ENCODE measurements at regions not wholly inside any gene's neighbourhood (a gene's known extent, or its start where the extent isn't known, plus 50 kb on each side); places are given as distances from the start of the nearest gene placed in this dataset.

- TF ChIP-seq CTCF (IDR thresholded peaks at IDR 0.05; ENCODE audit: insufficient read depth, low read depth, low read length) (no peak), EZH2 (IDR thresholded peaks at IDR 0.05; ENCODE audit: insufficient read depth, low read length) (no peak)
- Histone ChIP-seq H3K9me3 (ENCODE audit: insufficient read depth, low read depth, low read length) (no peaks in the 10 kb centered on the region), H3K79me2 (ENCODE audit: insufficient read depth, low read length) (no peaks in the 10 kb centered on the region), H3K36me3 (ENCODE audit: insufficient read depth, low read length) (no peaks in the 10 kb centered on the region), H3K4me2 (ENCODE audit: low read length) (no peak overlapping the region), H3K9ac (ENCODE audit: low read length) (no peak overlapping the region), H3K27me3 (ENCODE audit: insufficient read depth, low read length) (no peaks in the 10 kb centered on the region), H3K27ac (ENCODE audit: low read depth, low read length) (no peak overlapping the region), H3K4me1 (ENCODE audit: insufficient read depth, low read length) (no peaks in the 10 kb centered on the region), H2AFZ (ENCODE audit: low read depth, low read length) (no peak overlapping the region), H3K4me3 (ENCODE audit: insufficient read depth, low read depth, low read length) (no peak overlapping the region), H4K20me1 (ENCODE audit: insufficient read depth, low read length) (no peaks in the 10 kb centered on the region)
- DNase-seq (ENCODE audit: low read depth) (no peak), FAIRE-seq (no peak)
- H3K27ac Mint-ChIP-seq (ENCODE audit: unreplicated experiment): no peak overlapping the region
- H3K36me3 Mint-ChIP-seq (ENCODE audit: low read depth, unreplicated experiment): no peaks in the 10 kb centered on the region
- H3K9me3 Mint-ChIP-seq (ENCODE audit: unreplicated experiment): peaks cover 8% of the 10 kb centered on the region
- H3K27me3 Mint-ChIP-seq (ENCODE audit: low read depth, unreplicated experiment): no peaks in the 10 kb centered on the region
- H3K4me1 Mint-ChIP-seq (ENCODE audit: low read depth, unreplicated experiment): no peaks in the 10 kb centered on the region
- H3K4me3 Mint-ChIP-seq (ENCODE audit: unreplicated experiment): no peak overlapping the region
These were observed 475.3 kb upstream of the AUTS2 start for GRCh38 chr7:69122953-69123352.

- no peak overlapping the region for H3K9ac ChIP-seq (ENCODE audit: low read length)
- no peaks in the 10 kb centered on the region for H3K27me3 Mint-ChIP-seq (ENCODE audit: low read depth, unreplicated experiment)
- H3K36me3 Mint-ChIP-seq (ENCODE audit: low read depth, unreplicated experiment): no peaks in the 10 kb centered on the region
- H3K4me2 ChIP-seq (ENCODE audit: low read length): no peak overlapping the region
- H3K4me1 ChIP-seq (ENCODE audit: insufficient read depth, low read length): no peaks in the 10 kb centered on the region
- H3K4me1 Mint-ChIP-seq (ENCODE audit: low read depth, unreplicated experiment): no peaks in the 10 kb centered on the region
- H3K9me3 Mint-ChIP-seq (ENCODE audit: unreplicated experiment): peaks cover 11% of the 10 kb centered on the region
- DNase-seq (ENCODE audit: low read depth) (no peak), FAIRE-seq (no peak)
- no peak for TF ChIP-seq EZH2 (IDR thresholded peaks at IDR 0.05; ENCODE audit: insufficient read depth, low read length)
- no peaks in the 10 kb centered on the region for H4K20me1 ChIP-seq (ENCODE audit: insufficient read depth, low read length)
- no peaks in the 10 kb centered on the region for H3K27me3 ChIP-seq (ENCODE audit: insufficient read depth, low read length)
- H3K4me3 Mint-ChIP-seq (ENCODE audit: unreplicated experiment): no peak overlapping the region
- no peak overlapping the region for H3K4me3 ChIP-seq (ENCODE audit: insufficient read depth, low read depth, low read length)
- no peaks in the 10 kb centered on the region for H3K79me2 ChIP-seq (ENCODE audit: insufficient read depth, low read length)
- H3K36me3 ChIP-seq (ENCODE audit: insufficient read depth, low read length): no peaks in the 10 kb centered on the region
- no peak overlapping the region for H3K27ac ChIP-seq (ENCODE audit: low read depth, low read length)
- no peaks in the 10 kb centered on the region for H3K9me3 ChIP-seq (ENCODE audit: insufficient read depth, low read depth, low read length)
- H3K27ac Mint-ChIP-seq (ENCODE audit: unreplicated experiment): no peak overlapping the region
- H2AFZ ChIP-seq (ENCODE audit: low read depth, low read length): no peak overlapping the region
These were observed 471.3 kb upstream of the AUTS2 start for GRCh38 chr7:69126896-69127479.

GRCh38 chr7:69129524-69129923 is 468.8 kb upstream of the AUTS2 start:
- Histone ChIP-seq H3K79me2 (ENCODE audit: insufficient read depth, low read length) (no peaks in the 10 kb centered on the region), H2AFZ (ENCODE audit: low read depth, low read length) (no peak overlapping the region), H3K9me3 (ENCODE audit: insufficient read depth, low read depth, low read length) (no peaks in the 10 kb centered on the region), H3K27me3 (ENCODE audit: insufficient read depth, low read length) (no peaks in the 10 kb centered on the region), H3K36me3 (ENCODE audit: insufficient read depth, low read length) (no peaks in the 10 kb centered on the region), H3K27ac (ENCODE audit: low read depth, low read length) (no peak overlapping the region), H3K4me3 (ENCODE audit: insufficient read depth, low read depth, low read length) (no peak overlapping the region), H3K4me2 (ENCODE audit: low read length) (no peak overlapping the region), H4K20me1 (ENCODE audit: insufficient read depth, low read length) (no peaks in the 10 kb centered on the region), H3K4me1 (ENCODE audit: insufficient read depth, low read length) (no peaks in the 10 kb centered on the region), H3K9ac (ENCODE audit: low read length) (no peak overlapping the region)
- Mint-ChIP-seq H3K27ac (ENCODE audit: unreplicated experiment) (no peak overlapping the region), H3K4me3 (ENCODE audit: unreplicated experiment) (no peak overlapping the region), H3K36me3 (ENCODE audit: low read depth, unreplicated experiment) (no peaks in the 10 kb centered on the region), H3K27me3 (ENCODE audit: low read depth, unreplicated experiment) (no peaks in the 10 kb centered on the region), H3K4me1 (ENCODE audit: low read depth, unreplicated experiment) (no peaks in the 10 kb centered on the region), H3K9me3 (ENCODE audit: unreplicated experiment) (peaks cover 13% of the 10 kb centered on the region)
- TF ChIP-seq CTCF (IDR thresholded peaks at IDR 0.05; ENCODE audit: insufficient read depth, low read depth, low read length) (no peak), EZH2 (IDR thresholded peaks at IDR 0.05; ENCODE audit: insufficient read depth, low read length) (no peak)
- FAIRE-seq: no peak
- DNase-seq (ENCODE audit: low read depth): peak; percentile 13

Measured in astrocyte (in vitro differentiated cells and primary cell).